ENCODE measurements at regions not wholly inside any gene's neighbourhood (a gene's known extent, or its start where the extent isn't known, plus 50 kb on each side); places are given as distances from the start of the nearest gene placed in this dataset.

- DNase-seq, result no peak
These were observed 177.6 kb upstream of the TMTC4 start for GRCh38 chr13:100852146-100852545.

GRCh38 chr13:100848304-100848703 lies 173.7 kb upstream of the TMTC4 start:
- DNase-seq, result no peak

DNA sequence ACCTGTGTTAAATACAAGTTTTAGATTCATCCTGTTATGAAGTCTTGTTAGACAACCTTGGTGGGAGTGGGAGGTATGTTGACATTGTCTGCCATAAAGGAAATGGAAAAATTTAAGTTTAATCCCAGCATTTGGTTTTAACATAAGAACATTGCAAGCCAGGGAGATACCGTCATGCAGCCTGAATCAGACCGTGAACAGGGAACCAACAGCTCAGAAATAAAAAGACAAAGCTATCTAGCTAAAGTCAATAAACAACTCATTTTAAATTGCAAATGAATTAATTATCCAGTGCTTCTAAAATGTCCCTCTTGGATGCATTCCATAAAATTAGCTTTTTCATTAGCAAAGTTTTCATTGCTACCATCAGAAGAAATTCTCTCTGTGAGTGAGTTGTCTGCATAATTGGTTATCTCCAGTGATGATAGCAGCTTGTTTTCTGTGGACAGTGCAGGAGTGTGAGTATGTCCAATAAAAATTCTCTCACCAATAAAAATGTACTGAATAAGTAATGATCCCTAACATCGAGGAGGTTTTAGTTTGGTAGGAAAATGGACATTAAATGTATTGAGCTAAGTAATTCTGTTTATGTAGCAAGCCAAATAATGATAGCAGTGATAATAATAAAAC lies 170.6 kb upstream of the TMTC4 start:
- DNase-seq, result no peak

GRCh38 chr13:100842136-100842535 lies 167.5 kb upstream of the TMTC4 start:
- DNase-seq, result no peak

DNA sequence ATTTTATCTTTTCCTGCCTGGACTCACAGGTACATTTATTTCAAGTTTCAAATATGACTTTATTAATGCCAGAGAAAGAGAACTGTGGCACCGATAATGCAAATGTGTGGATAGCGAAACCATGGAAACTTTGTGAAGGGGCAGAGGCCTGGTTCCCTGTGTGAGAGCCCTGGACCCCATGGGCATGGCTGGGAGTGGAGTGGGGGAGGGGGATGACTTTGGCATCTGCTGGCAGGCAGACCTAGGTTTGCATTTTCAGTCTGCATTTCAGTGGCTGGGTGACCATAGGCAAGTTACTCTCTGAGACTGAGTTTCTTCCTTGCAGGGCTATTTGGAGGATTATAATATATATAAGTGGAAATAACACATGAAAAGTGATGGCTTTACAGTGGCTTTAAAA lies 163.8 kb upstream of the TMTC4 start:
- no peak for DNase-seq

GRCh38 chr13:100837631-100838030 lies 163.0 kb upstream of the TMTC4 start:
- DNase-seq, result no peak

DNA sequence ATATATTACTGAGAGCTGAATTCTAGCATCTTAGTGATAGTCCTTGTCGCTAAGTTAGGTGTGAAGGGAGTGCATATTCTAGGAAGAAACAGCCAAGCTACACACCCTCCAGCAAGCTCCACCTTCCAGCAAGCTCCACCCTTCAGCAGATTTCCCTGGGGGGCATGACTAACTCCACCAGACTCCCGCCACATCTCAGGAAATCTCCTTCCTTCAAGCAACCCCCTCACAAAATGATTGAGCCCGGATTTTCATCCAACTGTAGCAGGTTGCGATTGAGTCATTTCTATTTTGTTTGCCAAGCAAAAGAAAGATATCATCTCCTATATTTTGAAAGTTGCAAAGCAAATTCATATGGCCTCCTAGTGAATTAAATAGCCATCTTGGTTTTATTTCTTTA lies 162.1 kb upstream of the TMTC4 start:
- DNase-seq, result no peak

GRCh38 chr13:100835695-100836094 lies 161.1 kb upstream of the TMTC4 start:
- DNase-seq, result no peak

DNA sequence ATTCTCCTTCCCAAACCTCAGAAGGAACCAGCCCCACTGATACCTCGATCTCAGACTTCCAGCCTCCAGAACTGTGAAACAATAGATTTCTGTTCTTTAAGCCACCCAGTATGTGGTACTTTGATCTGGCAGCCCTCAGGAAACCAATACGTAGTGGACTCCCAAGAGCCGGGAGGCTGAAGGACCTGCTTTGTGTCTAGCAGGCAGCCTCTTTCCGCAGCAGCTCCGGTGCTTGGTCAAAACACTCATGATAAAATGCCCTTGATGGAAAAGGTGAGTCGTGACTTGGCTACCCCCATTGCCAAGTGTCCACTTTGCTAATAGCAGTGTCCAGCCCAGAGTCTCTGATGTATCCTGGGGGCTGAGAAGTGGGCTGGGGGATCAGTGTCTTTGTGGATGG lies 158.8 kb upstream of the TMTC4 start:
- no peak for DNase-seq

GRCh38 chr13:100828226-100828625 lies 153.6 kb upstream of the TMTC4 start:
- DNase-seq, result no peak

DNA sequence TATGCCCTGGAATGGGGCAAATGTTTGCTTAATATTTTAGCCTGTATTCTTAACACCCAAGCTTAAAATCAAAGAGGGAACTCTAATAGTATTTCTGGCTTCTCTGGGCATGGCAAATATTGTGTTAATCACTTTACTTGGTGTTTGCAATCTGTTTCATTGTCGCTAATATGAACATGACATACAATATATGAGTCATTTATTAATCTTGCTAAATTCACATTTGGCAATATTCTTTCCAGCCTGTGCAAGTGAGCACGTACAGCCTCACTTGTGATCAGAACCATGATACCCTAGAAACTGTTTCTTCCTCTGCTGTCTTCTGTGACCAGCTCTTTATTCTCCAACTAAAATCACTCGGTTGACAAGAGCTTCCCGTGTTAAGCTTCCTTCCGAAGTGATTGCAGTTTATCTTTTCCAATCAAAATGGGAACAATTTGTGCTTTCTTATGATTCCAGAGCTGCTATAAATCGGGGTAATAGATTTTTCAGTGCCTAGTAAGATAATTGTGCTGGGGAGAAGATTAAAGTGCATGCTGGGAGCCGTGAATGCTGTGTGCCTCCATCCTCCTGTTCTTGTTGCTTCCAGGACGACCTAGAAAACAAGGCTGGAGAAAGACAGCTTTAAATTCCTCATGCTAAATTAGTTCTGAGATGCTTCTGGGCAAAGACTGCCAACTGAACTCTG lies 153.0 kb upstream of the TMTC4 start:
- no peak for DNase-seq

DNA sequence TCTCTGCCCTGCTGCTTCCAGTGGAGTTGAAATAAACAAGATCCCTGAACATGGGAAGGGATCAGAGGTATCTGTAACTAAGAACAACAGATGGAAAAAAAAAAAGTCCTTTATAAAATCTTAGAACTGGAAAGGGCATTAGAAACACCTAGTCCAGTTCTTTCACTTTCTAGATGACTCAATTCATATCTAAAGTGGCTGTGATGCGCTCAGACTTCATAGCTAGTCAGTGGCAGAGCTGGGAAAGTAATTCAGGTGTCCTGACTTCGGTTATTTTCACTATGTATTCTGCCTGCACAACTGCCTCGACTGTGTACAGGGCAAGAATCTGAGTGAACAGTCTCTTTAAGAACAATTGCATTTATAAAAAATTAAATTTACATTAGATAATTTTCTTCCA lies 151.8 kb upstream of the TMTC4 start:
- DNase-seq, result no peak

GRCh38 chr13:100825557-100825956 lies 151.0 kb upstream of the TMTC4 start:
- no peak for DNase-seq

- DNase-seq, result no peak
These were observed 149.8 kb upstream of the TMTC4 start for GRCh38 chr13:100824366-100824765.

- no peak for DNase-seq
These were observed 148.9 kb upstream of the TMTC4 start for GRCh38 chr13:100823448-100823847.

GRCh38 chr13:100822871-100823443 lies 148.4 kb upstream of the TMTC4 start:
- no peak for DNase-seq

DNA sequence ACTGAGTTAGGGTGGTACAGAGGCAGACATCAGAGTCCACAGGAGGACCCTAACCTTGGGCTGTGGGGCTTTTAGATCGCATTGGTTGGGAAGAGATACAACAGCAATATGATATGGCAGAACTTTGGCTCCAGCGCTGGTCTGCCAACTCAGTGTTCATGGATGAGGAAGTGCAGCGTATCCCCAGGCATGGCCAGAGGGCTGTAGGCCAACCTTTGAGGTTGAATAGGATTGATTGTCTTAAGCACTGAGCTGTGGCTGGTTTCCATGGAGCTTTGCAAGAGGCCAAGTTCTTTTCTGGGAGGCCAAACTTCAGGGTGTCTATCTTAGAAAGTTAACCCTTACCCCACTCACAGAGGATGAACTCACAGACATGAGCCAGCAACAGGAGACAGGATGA lies 144.1 kb upstream of the TMTC4 start:
- no peak for DNase-seq

DNA sequence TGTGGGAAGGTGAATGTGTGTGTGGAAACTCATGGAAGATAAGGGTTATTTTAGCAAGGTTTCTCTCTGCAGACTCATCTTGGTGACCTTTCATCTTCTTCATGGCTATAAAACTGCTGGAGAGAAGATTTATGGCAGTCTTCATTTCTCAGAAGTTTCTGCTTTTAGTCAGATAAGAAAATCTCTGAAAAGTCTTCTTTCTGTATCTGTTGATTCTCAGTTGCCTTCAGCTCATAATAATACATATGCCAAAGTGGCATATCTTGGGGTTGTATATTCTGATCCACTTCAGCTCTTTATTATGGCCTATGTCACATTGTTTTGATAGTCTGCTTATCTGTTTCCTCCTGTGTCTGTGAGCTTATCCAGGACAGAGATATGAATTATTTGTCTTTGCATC lies 143.3 kb upstream of the TMTC4 start:
- DNase-seq, result no peak

GRCh38 chr13:100815476-100816046 lies 141.0 kb upstream of the TMTC4 start:
- DNase-seq, result no peak

DNA sequence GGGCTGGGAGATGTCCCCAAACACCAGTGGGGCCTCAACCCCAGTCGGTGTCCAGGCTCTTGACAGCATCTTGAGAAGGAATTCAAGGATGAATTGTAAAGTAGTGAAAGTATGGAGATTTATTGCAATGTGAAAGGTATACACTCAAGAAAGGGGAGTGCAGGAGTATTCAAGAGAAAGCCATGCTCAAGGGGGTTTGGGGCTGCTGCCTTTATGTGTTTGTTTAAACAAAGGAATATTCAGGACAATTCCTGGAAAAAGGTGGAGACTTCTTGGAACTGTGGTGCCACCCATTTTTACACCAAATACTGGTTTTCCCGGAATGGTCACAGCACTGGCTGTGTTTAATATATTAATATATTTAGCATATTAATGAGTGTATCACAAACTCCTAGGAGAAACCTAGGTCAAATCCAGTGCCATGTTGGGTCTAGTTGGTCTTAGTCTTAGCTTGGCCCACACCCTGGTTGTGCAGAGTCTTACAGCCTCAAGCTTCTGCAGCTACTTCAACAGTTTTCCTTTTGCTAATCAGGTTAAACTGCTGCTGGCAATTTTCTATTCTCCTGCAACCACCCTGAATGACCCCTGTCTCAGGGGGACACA lies 138.5 kb upstream of the TMTC4 start:
- DNase-seq, result no peak

DNA sequence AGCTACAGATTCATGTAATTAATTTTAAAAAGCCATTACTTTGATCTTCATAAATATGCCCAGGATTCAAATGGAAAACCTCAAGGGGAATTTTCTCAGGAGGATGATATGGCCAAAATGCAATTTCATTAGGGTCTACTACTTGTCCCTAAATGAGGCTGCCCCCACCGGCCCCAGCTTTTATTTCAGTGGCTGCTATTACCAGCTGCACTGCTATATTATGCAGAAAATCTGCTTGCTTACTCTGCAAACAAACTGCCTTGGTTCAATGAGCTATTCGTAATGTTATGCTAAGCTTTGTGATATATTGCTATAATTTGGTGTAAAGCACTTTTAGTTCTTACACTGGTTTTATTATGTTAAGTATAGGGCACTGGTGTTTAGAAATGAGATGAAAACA lies 137.3 kb upstream of the TMTC4 start:
- DNase-seq, result no peak

DNA sequence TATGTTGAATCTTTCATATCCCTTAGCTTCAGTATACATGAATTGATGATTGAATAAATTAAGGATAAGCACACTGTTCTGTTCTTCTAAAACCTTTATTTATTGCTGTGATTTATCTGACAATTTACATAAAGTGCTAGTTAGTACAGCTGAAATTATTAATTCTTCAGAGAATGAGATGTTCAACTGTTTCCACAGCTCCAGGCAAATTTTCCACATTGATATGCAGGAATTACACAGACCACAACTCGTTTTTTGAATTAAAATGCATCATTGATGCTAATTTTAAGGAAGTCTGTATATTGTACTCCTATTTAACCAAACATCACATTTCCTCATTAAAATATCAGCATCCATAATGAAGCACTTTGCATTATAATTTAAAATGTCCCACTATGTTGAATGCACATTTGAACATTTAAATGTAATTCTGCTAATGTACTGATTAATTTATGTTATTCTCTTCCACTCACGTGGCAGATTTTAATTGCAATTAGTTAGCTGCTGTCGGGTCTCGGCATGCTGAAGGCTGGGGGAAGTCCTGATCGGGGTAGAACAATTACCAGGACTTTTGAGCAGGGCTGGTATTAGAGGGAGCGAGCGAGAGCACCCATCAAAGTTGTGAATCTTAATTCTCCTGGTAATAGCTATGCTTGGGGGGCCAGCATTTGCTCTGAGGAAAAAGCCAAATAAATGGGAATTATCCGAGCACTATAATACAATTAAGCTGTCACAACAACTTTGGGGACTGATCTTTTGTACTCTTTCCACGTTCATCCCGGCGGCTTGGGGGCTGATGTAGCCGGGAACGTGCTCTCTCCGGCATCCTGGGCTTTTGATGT lies 136.7 kb upstream of the TMTC4 start:
- no peak for DNase-seq

- no peak for DNase-seq
These were observed 135.9 kb upstream of the TMTC4 start for GRCh38 chr13:100810481-100810880.
